Keratinocyte (primary cell): ENCODE measurements at regions not wholly inside any gene's neighbourhood (a gene's known extent, or its start where the extent isn't known, plus 50 kb on each side); places are given as distances from the start of the nearest gene placed in this dataset.

ENCODE experiments used
- DNase-seq: peaks from one replicate; pipeline ENCODE4 v3.0.0-alpha.2; 2011; ENCODE audit warnings: low read depth, missing footprints, low spot score
- FAIRE-seq: peaks from 2 replicates; lab custom pipeline; 2011; peaks lifted over from hg19 to GRCh38; lab: Jason Lieb, UNC
- H2AFZ ChIP-seq: 2 replicates; pipeline ENCODE4 v1.6.0; 2012; ENCODE audit warnings: low read length, control low read depth, inconsistent platforms; ENCODE audit not compliant: control insufficient read depth
- H3K27ac ChIP-seq: 2 replicates; pipeline ENCODE4 v1.5.1; 2011; ENCODE audit warnings: low read length; ENCODE audit not compliant: control insufficient read depth, insufficient read depth
- H3K27me3 ChIP-seq: 3 replicates; pipeline ENCODE4 v1.6.0; 2011; ENCODE audit warnings: low read length; ENCODE audit not compliant: control insufficient read depth, insufficient read depth; ENCODE audit errors: extremely low read depth
- H3K36me3 ChIP-seq, 2 experiments: 2 replicates in 1 of 2; 3 replicates in 1 of 2; pipeline ENCODE4 v1.5.1; 2011; ENCODE audit warnings: low read length in 2 of 2, mild to moderate bottlenecking in 1 of 2; ENCODE audit not compliant: control insufficient read depth in 2 of 2, insufficient read depth in 2 of 2; ENCODE audit errors: extremely low read depth in 1 of 2
- H3K4me1 ChIP-seq: 3 replicates; pipeline ENCODE4 v1.5.1; 2011; ENCODE audit warnings: low read length; ENCODE audit not compliant: control insufficient read depth, insufficient read depth; ENCODE audit errors: extremely low read depth
- H3K4me2 ChIP-seq: 3 replicates; pipeline ENCODE4 v1.6.0; 2011; ENCODE audit warnings: low read depth, low read length; ENCODE audit not compliant: control insufficient read depth, insufficient read depth; ENCODE audit errors: extremely low read depth
- H3K4me3 ChIP-seq, 3 experiments: fragments of 200-600 bp in 1 of 3; sonication (generic) in 1 of 3; 2 replicates in 2 of 3; 3 replicates in 1 of 3; pipeline ENCODE4 v1.5.1; 2011 to 2016; ENCODE audit warnings: low read length in 3 of 3, mild to moderate bottlenecking in 3 of 3, control low read depth in 2 of 3, inconsistent platforms in 1 of 3, low read depth in 1 of 3, mixed read lengths in 1 of 3, mixed run types in 1 of 3, moderate library complexity in 1 of 3; ENCODE audit not compliant: control insufficient read depth in 2 of 3, insufficient read depth in 2 of 3; ENCODE audit errors: extremely low read depth in 1 of 3
- H3K79me2 ChIP-seq: 2 replicates; pipeline ENCODE4 v1.6.0; 2012; ENCODE audit warnings: low read length; ENCODE audit not compliant: control insufficient read depth, insufficient read depth
- H3K9ac ChIP-seq: 3 replicates; pipeline ENCODE4 v1.6.0; 2011; ENCODE audit warnings: low read length; ENCODE audit not compliant: control insufficient read depth, insufficient read depth; ENCODE audit errors: extremely low read depth
- H3K9me1 ChIP-seq: 3 replicates; pipeline ENCODE4 v1.6.0; 2011; ENCODE audit warnings: low read length; ENCODE audit not compliant: control insufficient read depth, insufficient read depth; ENCODE audit errors: extremely low read depth
- H3K9me3 ChIP-seq: 2 replicates; pipeline ENCODE4 v1.5.1; 2012; ENCODE audit warnings: low read depth, low read length; ENCODE audit not compliant: control insufficient read depth
- H4K20me1 ChIP-seq: 3 replicates; pipeline ENCODE4 v1.6.0; 2011; ENCODE audit warnings: low read length; ENCODE audit not compliant: control insufficient read depth, insufficient read depth; ENCODE audit errors: extremely low read depth
- CTCF ChIP-seq, 3 experiments: IDR thresholded peaks in 1 of 3; conservative IDR thresholded peaks in 1 of 3; optimal IDR thresholded peaks in 1 of 3; 2 replicates in 2 of 3; 3 replicates in 1 of 3; pipeline versions ENCODE3 to v1.5.1; 2011; ENCODE audit warnings: low read length in 3 of 3, mild to moderate bottlenecking in 3 of 3, moderate library complexity in 2 of 3, control low read depth in 1 of 3, inconsistent platforms in 1 of 3; ENCODE audit not compliant: insufficient read depth in 2 of 3; ENCODE audit errors: extremely low read depth in 1 of 3
- EZH2 ChIP-seq: IDR thresholded peaks from one replicate; pipeline ENCODE4 v1.6.1; 2012; ENCODE audit warnings: inconsistent platforms, mild to moderate bottlenecking, low read length, moderate library complexity
- dilution Hi-C: fragments of 300-500 bp; cut with MboI; formaldehyde crosslinking; loops from one replicate; pipeline ENCODE4 v1.7.0; 2020; ENCODE audit warnings: low sequenced_read_pairs; ENCODE audit not compliant: extremely low pct_ligation_motif_present

DNA sequence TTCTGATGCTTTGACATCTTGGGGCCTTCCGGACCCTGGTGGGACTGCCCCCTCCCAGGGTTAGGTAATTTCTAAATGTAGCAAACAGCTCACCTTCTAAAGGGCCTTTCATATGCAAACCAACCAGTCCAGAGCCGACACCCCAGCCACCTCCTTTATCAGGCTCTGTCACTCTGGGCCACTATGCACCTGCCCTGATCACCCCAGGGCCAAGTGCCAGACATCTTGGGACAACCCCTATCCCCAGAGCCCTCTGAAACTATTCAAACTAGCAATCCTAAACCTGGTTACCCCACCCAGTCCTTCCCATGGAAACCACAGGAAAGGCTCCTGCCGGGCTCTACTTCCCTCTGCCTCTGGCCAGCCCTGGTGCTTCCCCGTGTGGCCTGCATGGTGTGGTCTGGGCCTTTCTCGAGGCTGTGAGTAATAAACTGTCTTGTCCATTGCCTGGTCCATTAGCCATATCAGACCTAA, 91.2 kb upstream of the TNRC6C start:
- DNase-seq (no peak), FAIRE-seq (no peak)
- dilution Hi-C loops: no loop called here
- Histone ChIP-seq H3K9me3 (no peaks in the 10 kb centered on the region), H3K4me1 (no peaks in the 10 kb centered on the region), H3K79me2 (no peaks in the 10 kb centered on the region), H2AFZ (no peak overlapping the region), H3K36me3 (no peaks in the 10 kb centered on the region), H3K27me3 (peaks cover 16% of the 10 kb centered on the region), H4K20me1 (no peaks in the 10 kb centered on the region), H3K4me3 (no peak overlapping the region), H3K9ac (no peak overlapping the region), H3K4me2 (no peak overlapping the region), H3K9me1 (no peaks in the 10 kb centered on the region), H3K27ac (no peak overlapping the region)
- TF ChIP-seq EZH2 (no peak), CTCF (optimal IDR thresholded peaks at IDR 0.05 in 1 of 3, IDR thresholded peaks at IDR 0.05 in 1 of 3, conservative IDR thresholded peaks at IDR 0.05 in 1 of 3; ENCODE audit: extremely low read depth in 1 of 3, insufficient read depth in 2 of 3, low read length in 3 of 3) (no peak)

- H3K79me2 ChIP-seq: no peaks in the 10 kb centered on the region
- FAIRE-seq: no peak
- H3K4me3 ChIP-seq: no peak overlapping the region
- H3K27ac ChIP-seq: no peak overlapping the region
- no peaks in the 10 kb centered on the region for H3K36me3 ChIP-seq
- dilution Hi-C loops: no loop called here
- no peak for TF ChIP-seq CTCF (optimal IDR thresholded peaks at IDR 0.05 in 1 of 3, IDR thresholded peaks at IDR 0.05 in 1 of 3, conservative IDR thresholded peaks at IDR 0.05 in 1 of 3; ENCODE audit: extremely low read depth in 1 of 3, insufficient read depth in 2 of 3, low read length in 3 of 3)
- no peak for TF ChIP-seq EZH2
- no peak overlapping the region for H3K4me2 ChIP-seq
- no peaks in the 10 kb centered on the region for H4K20me1 ChIP-seq
- DNase-seq: no peak
- no peak overlapping the region for H3K9ac ChIP-seq
- H3K27me3 ChIP-seq: peaks cover 16% of the 10 kb centered on the region
- no peak overlapping the region for H2AFZ ChIP-seq
- no peaks in the 10 kb centered on the region for H3K4me1 ChIP-seq
- no peaks in the 10 kb centered on the region for H3K9me1 ChIP-seq
- H3K9me3 ChIP-seq: no peaks in the 10 kb centered on the region
Observed at GRCh38 chr17:77867976-77868713, 90.4 kb upstream of the TNRC6C start.
